ENCODE measurements at regions not wholly inside any gene's neighbourhood (a gene's known extent, or its start where the extent isn't known, plus 50 kb on each side); places are given as distances from the start of the nearest gene placed in this dataset.
A peak's percentile ranks its signal among the peaks of the same experiment; 100 is the strongest.

DNA sequence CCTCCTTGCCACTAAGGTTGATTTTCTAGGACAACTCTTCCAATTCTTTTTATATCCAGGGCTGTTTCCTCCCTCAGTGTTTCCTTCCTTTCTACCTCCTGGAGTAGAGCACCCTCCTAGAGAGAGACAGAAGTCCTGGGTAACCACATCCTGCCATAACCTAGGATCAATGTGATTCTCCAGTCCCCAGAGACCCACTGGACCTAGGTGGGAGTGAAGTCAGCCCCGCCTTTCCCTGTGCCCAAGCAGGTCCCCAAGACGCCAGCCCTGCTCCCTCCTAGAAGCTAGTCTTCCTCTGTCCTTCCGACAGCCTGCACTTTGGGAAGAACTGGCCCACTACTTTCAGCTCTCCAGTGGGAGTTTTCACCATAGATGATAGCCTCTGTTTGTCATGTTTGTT is 166.8 kb upstream of the PLEKHG7 start:
- DNase-seq (ENCODE audit: low read depth) = no peak

- no peak for DNase-seq (ENCODE audit: low read depth)
Observed at GRCh38 chr12:92533280-92533890, 169.4 kb upstream of the PLEKHG7 start.

GRCh38 chr12:92530706-92531105 is 172.1 kb upstream of the PLEKHG7 start:
- no peak for DNase-seq (ENCODE audit: low read depth)

GRCh38 chr12:92529944-92530343 is 172.8 kb upstream of the PLEKHG7 start:
- DNase-seq (ENCODE audit: low read depth) = no peak

GRCh38 chr12:92528586-92528985 is 174.2 kb upstream of the PLEKHG7 start:
- no peak for DNase-seq (ENCODE audit: low read depth)

DNA sequence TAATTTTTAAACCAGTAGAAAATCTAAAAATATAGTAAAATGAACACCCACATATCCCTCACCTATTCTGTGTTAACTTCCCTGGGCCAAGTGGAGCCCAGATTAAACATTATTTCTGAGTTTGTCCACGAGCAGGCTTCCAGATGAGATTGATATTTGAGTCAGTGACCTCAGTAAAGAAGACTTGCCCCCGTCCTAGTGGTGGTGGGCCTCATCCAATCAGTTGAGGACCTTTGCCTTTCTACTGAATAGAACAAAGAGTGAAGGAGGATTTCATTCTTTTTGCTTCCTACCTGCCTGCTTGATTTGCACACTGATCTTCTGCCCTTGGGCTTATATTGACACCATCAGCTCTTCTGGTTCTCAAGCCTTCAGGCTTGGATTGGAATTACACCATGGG is 174.7 kb upstream of the PLEKHG7 start:
- no peak for DNase-seq (ENCODE audit: low read depth)

DNA sequence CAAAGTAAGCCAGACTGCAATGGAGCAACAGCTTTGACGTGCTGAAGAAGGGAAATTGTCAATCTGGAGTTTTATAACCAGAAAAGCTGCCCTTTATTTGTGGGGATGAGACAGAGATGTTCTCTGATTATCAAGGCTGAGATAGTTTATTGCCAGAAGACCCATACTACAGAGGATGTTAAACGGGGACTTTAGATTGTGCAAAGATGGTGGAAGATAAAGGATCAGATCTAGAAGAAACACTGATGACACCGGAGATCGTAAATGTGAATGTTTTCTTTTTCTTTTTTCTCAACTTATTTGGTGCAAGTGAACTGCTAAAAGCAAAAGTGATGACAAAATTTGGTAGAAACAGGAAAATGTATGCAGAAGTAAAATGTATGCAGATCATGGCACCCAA is 178.3 kb upstream of the PLEKHG7 start:
- DNase-seq (ENCODE audit: low read depth) = no peak

- DNase-seq (ENCODE audit: low read depth) = no peak
Observed at GRCh38 chr12:92520511-92520910, 182.3 kb upstream of the PLEKHG7 start.

DNA sequence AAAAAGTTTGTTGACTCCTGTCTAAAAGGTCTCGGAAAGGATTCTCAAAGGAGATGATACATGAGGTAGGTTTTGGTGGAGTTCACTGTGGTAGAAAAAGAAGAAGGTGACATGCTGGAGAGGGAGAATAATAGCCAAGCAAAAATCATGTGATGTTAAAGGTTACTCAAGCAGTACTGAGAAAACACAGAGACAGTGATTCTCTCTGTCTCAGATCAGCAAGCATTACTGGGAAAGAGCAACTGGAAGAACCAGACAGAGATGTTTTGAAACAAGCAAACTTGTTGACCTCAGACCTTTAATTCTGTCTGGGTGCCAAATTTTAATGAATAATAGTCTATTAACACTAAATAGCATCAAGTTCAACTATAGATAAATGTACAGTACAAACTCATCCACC is 183.5 kb upstream of the PLEKHG7 start:
- no peak for DNase-seq (ENCODE audit: low read depth)

DNA sequence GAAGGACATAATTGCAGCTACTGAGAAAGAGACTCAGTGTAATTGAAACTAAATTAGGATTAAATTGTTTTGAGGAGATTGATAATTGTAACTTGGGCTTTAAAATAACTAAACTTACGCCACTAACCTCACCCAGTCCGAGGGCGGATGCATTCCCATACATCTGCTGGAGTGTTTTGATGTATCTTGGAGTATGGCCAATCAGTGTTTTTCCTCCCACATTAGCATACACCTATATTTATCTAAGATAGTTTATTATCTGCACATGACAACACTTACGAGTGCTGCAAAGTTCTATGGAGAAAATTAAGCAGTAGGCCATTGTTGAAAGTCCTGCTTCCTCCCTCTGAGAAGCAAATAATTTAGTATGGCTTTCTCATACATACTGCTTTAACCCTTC is 184.7 kb upstream of the PLEKHG7 start:
- no peak for DNase-seq (ENCODE audit: low read depth)

- DNase-seq (ENCODE audit: low read depth) = no peak
Observed at GRCh38 chr12:92516277-92516600, 186.6 kb upstream of the PLEKHG7 start.

DNA sequence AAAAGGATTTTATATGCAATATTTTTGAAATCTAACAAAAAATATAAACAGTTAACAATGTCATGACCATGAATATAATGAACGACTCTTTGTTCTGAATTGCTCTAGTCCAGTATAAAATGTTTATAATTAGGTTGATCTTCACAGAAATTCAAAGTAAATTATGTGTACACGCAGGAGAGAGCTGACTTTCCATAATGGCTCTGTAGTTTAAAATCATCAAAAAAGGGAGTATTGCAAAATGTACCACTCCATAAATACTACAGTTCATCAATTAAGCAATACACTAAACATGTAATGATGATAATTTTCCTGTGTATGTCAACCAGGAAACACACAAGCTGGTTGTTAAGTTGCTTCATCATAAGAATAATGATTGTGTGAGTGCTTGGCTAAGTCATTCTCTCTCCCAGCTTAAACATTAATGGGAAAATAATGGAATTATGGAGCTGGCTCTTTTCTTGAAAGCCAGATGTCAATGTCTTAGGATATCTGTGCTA is 189.5 kb upstream of the PLEKHG7 start:
- DNase-seq (ENCODE audit: low read depth) = no peak

- DNase-seq (ENCODE audit: low read depth) = no peak
Observed at GRCh38 chr12:92511786-92512185, 191.0 kb upstream of the PLEKHG7 start.

DNA sequence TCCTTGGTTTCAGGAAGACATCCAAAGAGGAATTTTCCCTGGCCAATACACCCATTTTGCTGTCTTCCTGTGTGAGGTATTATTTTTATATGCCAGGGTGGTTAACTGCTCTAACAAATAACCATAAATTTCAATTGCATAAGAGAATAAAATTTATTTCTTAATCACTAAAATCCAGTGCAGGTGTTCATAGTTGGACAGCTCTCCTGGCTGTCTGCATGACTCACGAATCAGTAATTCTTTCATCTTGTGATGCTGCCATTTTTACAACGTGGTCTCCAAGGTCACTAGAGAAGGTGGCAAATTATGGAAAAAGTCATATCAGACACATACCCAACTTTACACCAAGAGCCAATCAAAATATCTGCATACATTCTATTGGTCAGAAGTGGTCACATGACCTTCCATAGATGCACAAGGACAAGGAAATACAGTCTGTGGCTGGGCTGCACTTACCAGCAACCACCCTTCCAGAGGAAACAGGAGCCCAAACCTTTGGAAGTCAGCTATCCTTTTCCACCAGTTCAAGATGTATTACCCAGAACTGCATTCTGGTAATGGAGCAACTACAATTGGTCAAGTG is 193.5 kb upstream of the PLEKHG7 start:
- DNase-seq (ENCODE audit: low read depth) = no peak

DNA sequence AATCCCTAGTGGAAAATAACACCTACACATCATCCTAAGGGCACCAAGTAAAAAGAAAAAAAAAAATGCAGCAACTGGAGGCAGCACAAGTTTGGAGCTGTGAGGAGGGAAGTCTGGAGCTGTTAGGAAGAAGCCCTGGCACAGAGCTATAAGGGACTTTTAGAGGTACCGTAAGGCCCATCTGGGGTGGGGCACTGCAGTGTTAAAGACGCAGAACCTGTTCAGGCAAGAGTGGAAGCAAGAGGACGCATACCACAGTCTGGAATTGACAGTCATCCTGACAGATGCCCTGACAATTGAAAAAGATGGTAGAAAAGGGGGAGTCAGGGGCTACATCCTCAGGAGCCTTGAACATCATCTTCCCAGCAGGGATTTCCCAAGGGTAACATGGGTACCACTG is 195.9 kb upstream of the PLEKHG7 start:
- no peak for DNase-seq (ENCODE audit: low read depth)

- DNase-seq (ENCODE audit: low read depth) = no peak
Observed at GRCh38 chr12:92506460-92506859, 196.3 kb upstream of the PLEKHG7 start.

DNA sequence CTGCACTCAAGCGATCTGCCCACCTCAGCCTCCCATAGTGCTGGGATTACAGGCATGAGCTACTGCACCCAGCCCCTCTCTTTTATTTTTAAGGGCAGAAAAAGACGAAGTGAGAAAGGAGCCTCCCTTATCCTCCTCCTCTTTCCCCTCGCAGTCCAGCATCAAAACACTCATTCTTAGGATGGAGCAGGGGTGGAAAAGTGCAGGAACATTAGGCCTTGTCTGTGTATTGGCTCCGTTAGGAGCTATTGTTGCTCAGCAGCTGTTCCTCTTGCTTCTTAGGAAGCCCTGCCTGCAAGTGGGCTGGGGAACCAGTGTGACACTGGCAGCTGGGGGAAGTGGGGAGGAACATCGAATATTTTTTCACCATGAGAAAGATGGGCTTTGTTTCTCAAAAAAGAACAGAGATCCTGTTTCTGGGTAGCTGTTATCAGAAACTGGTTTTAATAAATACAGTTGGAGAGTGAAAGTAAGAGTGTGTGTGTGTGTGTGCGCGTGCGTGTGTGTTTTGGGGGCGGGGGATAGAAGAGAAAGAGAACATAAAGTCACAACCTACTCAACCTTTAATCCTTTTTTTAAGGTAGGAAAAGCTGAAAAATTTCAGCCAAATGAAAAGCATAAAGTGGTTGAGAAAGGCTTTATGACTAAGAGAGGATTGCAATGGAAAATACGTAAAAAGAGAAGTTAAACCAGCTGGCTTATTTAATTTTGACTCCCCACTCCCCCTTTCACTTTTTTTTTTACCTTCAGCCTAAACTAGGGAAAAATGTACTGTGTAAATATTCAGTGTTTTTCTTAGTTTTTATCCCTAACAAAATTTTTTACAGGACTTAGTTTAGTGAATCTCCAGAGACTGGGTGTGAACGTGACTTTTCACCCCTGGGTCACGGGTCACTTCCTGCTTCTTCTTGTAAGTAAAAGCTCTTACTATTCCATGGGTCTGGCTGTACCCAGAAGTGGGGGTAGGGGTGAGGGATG is 197.2 kb upstream of the PLEKHG7 start:
- DNase-seq (ENCODE audit: low read depth) = peak; percentile 11

- no peak for DNase-seq (ENCODE audit: low read depth)
Observed at GRCh38 chr12:92504594-92504981, 198.2 kb upstream of the PLEKHG7 start.

DNA sequence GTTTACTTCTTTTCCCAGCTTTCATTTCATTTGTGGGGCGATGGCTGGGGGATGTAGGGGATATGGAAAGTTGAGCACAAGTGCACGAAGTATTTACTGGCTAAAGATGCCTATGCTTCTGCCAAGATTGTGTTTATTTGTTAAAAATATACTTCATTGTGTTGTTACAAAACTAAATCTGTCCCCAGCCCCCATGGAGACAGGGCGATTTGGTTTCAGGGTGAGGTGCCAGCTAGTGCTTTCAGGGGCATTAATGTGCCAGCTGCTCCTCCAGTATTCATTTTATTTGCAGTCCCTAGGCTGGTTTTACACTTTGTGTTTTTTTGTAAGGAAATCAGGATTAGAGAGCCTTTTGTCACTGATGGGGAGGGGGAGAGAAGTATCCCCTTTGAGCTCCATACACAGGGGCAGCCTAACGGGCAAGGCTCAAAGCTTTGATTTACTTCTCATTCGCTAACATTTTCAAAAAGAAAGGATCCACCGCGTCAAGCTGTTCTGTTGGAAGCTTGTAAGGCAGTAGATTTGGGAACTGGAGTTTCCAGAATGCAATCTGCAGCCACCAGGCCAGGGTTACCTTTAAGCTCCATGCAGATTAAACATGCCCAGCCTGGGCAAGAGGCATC is 198.7 kb upstream of the PLEKHG7 start:
- DNase-seq (ENCODE audit: low read depth) = no peak

DNA sequence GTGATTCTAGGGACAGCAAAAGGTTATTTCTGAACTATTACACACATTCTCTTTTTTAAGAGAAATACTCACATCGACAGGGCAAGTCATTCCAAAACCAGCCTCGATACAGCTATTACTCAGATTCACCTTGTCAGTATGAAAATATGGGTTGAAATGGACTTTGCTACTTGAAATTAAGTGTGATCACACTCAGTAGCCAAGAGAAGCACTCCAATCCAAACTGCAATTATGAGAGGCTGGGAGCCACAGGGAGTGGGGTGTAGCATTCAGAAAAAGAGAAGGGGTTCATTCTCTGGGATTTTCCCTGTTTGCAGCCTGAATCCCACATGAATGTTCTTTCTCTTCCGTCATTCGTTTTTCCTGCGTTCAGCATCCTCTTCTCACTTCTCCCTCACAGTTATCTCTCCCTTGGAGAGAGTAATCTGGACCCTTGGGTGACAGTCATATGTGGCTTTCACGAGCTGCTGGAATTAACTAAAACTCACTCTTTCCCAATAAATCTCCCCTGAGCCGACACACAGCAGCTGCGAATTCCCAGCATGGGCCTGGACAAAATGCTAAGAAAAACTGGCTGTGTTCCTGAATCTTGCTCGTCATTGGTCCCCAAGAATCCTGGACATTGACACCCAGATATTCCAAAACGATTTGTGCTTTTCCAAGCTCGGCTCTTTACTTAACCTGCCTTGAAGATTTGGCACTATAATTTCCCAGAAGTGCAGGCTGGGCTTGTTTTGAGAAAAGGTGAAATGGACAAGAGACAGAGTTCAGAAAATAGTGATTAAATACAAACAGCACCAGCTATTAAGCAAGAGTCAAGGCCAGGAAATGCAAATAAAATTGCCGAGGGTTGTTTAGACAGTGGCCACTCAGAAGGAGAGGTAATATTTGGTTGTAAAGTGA is 199.5 kb upstream of the PLEKHG7 start:
- no peak for DNase-seq (ENCODE audit: low read depth)

GRCh38 chr12:92502417-92503028 is 200.3 kb upstream of the PLEKHG7 start:
- DNase-seq (ENCODE audit: low read depth) = no peak
